H1 (cell line): ENCODE measurements at regions not wholly inside any gene's neighbourhood (a gene's known extent, or its start where the extent isn't known, plus 50 kb on each side); places are given as distances from the start of the nearest gene placed in this dataset.
"Not testable (repeated sequence)": the region's sequence is repeated elsewhere in the genome, so short reads cannot be mapped to it uniquely, and the experiment has no call there.

Experiments used
- CTCF ChIA-PET: fragments of 300-600 bp; sonication (Branson Sonifier 250); formaldehyde crosslinking; loops from one replicate; lab custom pipeline; 2021; ENCODE audit not compliant: partially characterized antibody; lab: Charles Lee
- POLR2A ChIA-PET: fragments of 300-600 bp; sonication (Branson Sonifier 250); formaldehyde crosslinking; loops from one replicate; lab custom pipeline; 2021; ENCODE audit warnings: inconsistent platforms; ENCODE audit not compliant: partially characterized antibody; lab: Charles Lee
- DNase-seq, 2 experiments: peaks; one replicate each; pipeline versions ENCODE4 v3.0.0 to v3.0.0-alpha.2; 2010 to 2022; ENCODE audit warnings: low spot score in 2 of 2, low read depth in 1 of 2, mixed read lengths in 1 of 2
- FAIRE-seq: peaks from 2 replicates; lab custom pipeline; 2011; peaks lifted over from hg19 to GRCh38; lab: Jason Lieb, UNC
- H2AFZ ChIP-seq: 2 replicates; pipeline ENCODE4 v1.8.1; 2012; ENCODE audit warnings: low read length, inconsistent platforms
- H2AK5ac ChIP-seq: 2 replicates; pipeline ENCODE4 v1.6.1; 2013; ENCODE audit warnings: low read depth, low read length
- H2BK120ac ChIP-seq: replicated peaks from 2 replicates; pipeline ENCODE3; 2013; ENCODE audit warnings: low read depth, low read length, inconsistent platforms
- H2BK12ac ChIP-seq: 2 replicates; pipeline ENCODE4 v1.6.1; 2013; ENCODE audit warnings: low read depth, low read length
- H2BK15ac ChIP-seq: 2 replicates; pipeline ENCODE4 v1.6.1; 2013; ENCODE audit warnings: low read length
- H2BK20ac ChIP-seq: 2 replicates; pipeline ENCODE4 v1.6.1; 2013; ENCODE audit warnings: low read length
- H2BK5ac ChIP-seq: 2 replicates; pipeline ENCODE4 v1.6.1; 2013; ENCODE audit warnings: low read depth, low read length
- H3K14ac ChIP-seq: 2 replicates; pipeline ENCODE4 v1.6.1; 2013; ENCODE audit warnings: inconsistent platforms; ENCODE audit not compliant: insufficient read length
- H3K18ac ChIP-seq: 2 replicates; pipeline ENCODE4 v1.6.1; 2013; ENCODE audit warnings: low read length; ENCODE audit errors: extremely low read depth
- H3K23ac ChIP-seq: 2 replicates; pipeline ENCODE4 v1.6.1; 2013; ENCODE audit warnings: inconsistent platforms; ENCODE audit not compliant: insufficient read length
- H3K23me2 ChIP-seq: 2 replicates; pipeline ENCODE4 v1.6.1; 2013; ENCODE audit warnings: low read depth, low read length
- H3K27ac ChIP-seq: 2 replicates; pipeline ENCODE4 v1.6.1; 2011; ENCODE audit warnings: low read depth, low read length, inconsistent platforms
- H3K27me3 ChIP-seq, 4 experiments: replicated peaks in 1 of 4; 1 replicate in 1 of 4; 2 replicates in 3 of 4; pipeline versions ENCODE4 v1.6.1 to v1.8.1; 2011 to 2013; ENCODE audit warnings: low read length in 3 of 4, mild to moderate bottlenecking in 3 of 4, inconsistent platforms in 2 of 4, mixed read lengths in 2 of 4, moderate library complexity in 1 of 4; ENCODE audit not compliant: control insufficient read depth in 3 of 4, insufficient read depth in 3 of 4; ENCODE audit errors: extremely low read depth in 1 of 4
- H3K36me3 ChIP-seq, 4 experiments: 2 replicates each; pipeline versions ENCODE4 v1.6.1 to v1.8.1; 2011 to 2013; ENCODE audit warnings: mild to moderate bottlenecking in 4 of 4, low read length in 3 of 4, moderate library complexity in 2 of 4, control low read depth in 1 of 4, inconsistent platforms in 1 of 4; ENCODE audit not compliant: insufficient read depth in 4 of 4, control insufficient read depth in 2 of 4
- H3K4ac ChIP-seq: replicated peaks from 2 replicates; pipeline ENCODE3; 2013; ENCODE audit warnings: low read length, low read depth, mixed read lengths, inconsistent platforms; ENCODE audit not compliant: insufficient read length
- H3K4me1 ChIP-seq, 4 experiments: replicated peaks in 1 of 4; 1 replicate in 1 of 4; 2 replicates in 3 of 4; pipeline versions ENCODE4 v1.6.1 to v1.8.1; 2011 to 2013; ENCODE audit warnings: low read length in 3 of 4, inconsistent platforms in 2 of 4, mixed read lengths in 1 of 4; ENCODE audit not compliant: insufficient read depth in 4 of 4, control insufficient read depth in 3 of 4
- H3K4me2 ChIP-seq, 2 experiments: 2 replicates each; pipeline versions ENCODE4 v1.6.1 to v1.8.1; 2011 to 2013; ENCODE audit warnings: low read depth in 2 of 2, low read length in 2 of 2, control low read depth in 1 of 2, inconsistent platforms in 1 of 2, mild to moderate bottlenecking in 1 of 2; ENCODE audit not compliant: insufficient read depth in 1 of 2
- H3K4me3 ChIP-seq, 4 experiments: fragments of 200-600, 300-600 bp in 1 of 4; sonication (generic), shearing (Covaris generic), sonication (Bioruptor Twin) in 1 of 4; 2 replicates each; pipeline versions ENCODE4 v1.5.1 to v1.8.1; 2011 to 2016; ENCODE audit warnings: low read length in 4 of 4, low read depth in 3 of 4, control low read depth in 2 of 4, inconsistent platforms in 2 of 4, mild to moderate bottlenecking in 2 of 4, mixed read lengths in 1 of 4, moderate library complexity in 1 of 4; ENCODE audit not compliant: insufficient read depth in 2 of 4; ENCODE audit errors: extremely low read depth in 1 of 4
- H3K56ac ChIP-seq: replicated peaks from 2 replicates; pipeline ENCODE3; 2013; ENCODE audit warnings: low read depth, mild to moderate bottlenecking, mixed read lengths, low read length, inconsistent platforms; ENCODE audit not compliant: insufficient read length
- H3K79me1 ChIP-seq: 2 replicates; pipeline ENCODE4 v1.6.1; 2013; ENCODE audit warnings: low read depth, low read length, control low read depth
- H3K79me2 ChIP-seq, 2 experiments: 2 replicates each; pipeline versions ENCODE4 v1.6.1 to v1.8.1; 2012 to 2013; ENCODE audit warnings: low read length in 2 of 2, mild to moderate bottlenecking in 2 of 2, inconsistent platforms in 1 of 2; ENCODE audit not compliant: insufficient read depth in 2 of 2, control insufficient read depth in 1 of 2
- H3K9ac ChIP-seq, 4 experiments: replicated peaks in 1 of 4; 1 replicate in 1 of 4; 2 replicates in 3 of 4; pipeline versions ENCODE4 v1.6.1 to v1.8.1; 2011 to 2013; ENCODE audit warnings: low read depth in 3 of 4, low read length in 3 of 4, control low read depth in 2 of 4, mild to moderate bottlenecking in 2 of 4, moderate library complexity in 2 of 4, inconsistent platforms in 1 of 4; ENCODE audit errors: extremely low read depth in 1 of 4
- H3K9me3 ChIP-seq, 2 experiments: 2 replicates each; pipeline versions ENCODE4 v1.6.1 to v1.8.1; 2012 to 2013; ENCODE audit warnings: mild to moderate bottlenecking in 2 of 2, moderate library complexity in 2 of 2, control low read depth in 1 of 2, inconsistent platforms in 1 of 2, low read depth in 1 of 2, low read length in 1 of 2, mixed read lengths in 1 of 2; ENCODE audit not compliant: insufficient read depth in 2 of 2
- H4K20me1 ChIP-seq, 2 experiments: replicated peaks in 1 of 2; 2 replicates each; pipeline versions ENCODE3 to v1.8.1; 2011 to 2013; ENCODE audit warnings: inconsistent platforms in 2 of 2, low read length in 2 of 2, mild to moderate bottlenecking in 1 of 2; ENCODE audit not compliant: insufficient read depth in 2 of 2, control insufficient read depth in 1 of 2
- H4K5ac ChIP-seq: 2 replicates; pipeline ENCODE4 v1.6.1; 2013; ENCODE audit warnings: low read length, low read depth, mixed read lengths, inconsistent platforms; ENCODE audit not compliant: insufficient read length
- H4K8ac ChIP-seq: 2 replicates; pipeline ENCODE4 v1.8.0; 2013; ENCODE audit warnings: mild to moderate bottlenecking, moderate library complexity, low read length, inconsistent platforms; ENCODE audit not compliant: insufficient read depth; ENCODE audit errors: extremely low read depth
- H4K91ac ChIP-seq: replicated peaks from 2 replicates; pipeline ENCODE3; 2013; ENCODE audit warnings: low read length, mixed read lengths, inconsistent platforms; ENCODE audit not compliant: insufficient read length
- WGBS, 2 experiments: shearing (Covaris generic) in 1 of 2; methylation state at CpG; one replicate each; pipeline versions ENCODE4 v1.1.6 to v1.1.7; 2013 to 2015; ENCODE audit warnings: low lambda C conversion rate in 2 of 2, mixed read lengths in 2 of 2, inconsistent platforms in 1 of 2, low coverage in 1 of 2, missing lambda C conversion rate in 1 of 2; ENCODE audit not compliant: insufficient replicate concordance in 2 of 2, insufficient coverage in 1 of 2, insufficient read length in 1 of 2; ENCODE audit errors: extremely low coverage in 1 of 2, missing lambda C conversion rate in 1 of 2; 5-methylcytosine and 5-hydroxymethylcytosine counted together

- H2BK20ac ChIP-seq, H2BK15ac ChIP-seq, H2BK120ac ChIP-seq, H3K27me3 ChIP-seq, H2AK5ac ChIP-seq, H3K56ac ChIP-seq, H3K4me3 ChIP-seq, H2BK12ac ChIP-seq, H2BK5ac ChIP-seq, H3K4me1 ChIP-seq, H4K20me1 ChIP-seq, H3K14ac ChIP-seq, H3K4me2 ChIP-seq, H3K4ac ChIP-seq, H3K79me2 ChIP-seq, H3K79me1 ChIP-seq, H3K9ac ChIP-seq, FAIRE-seq, H3K23ac ChIP-seq, H4K5ac ChIP-seq, H3K9me3 ChIP-seq, CTCF ChIA-PET, DNase-seq, H2AFZ ChIP-seq, POLR2A ChIA-PET, H4K8ac ChIP-seq, H3K18ac ChIP-seq, H3K23me2 ChIP-seq, H3K36me3 ChIP-seq, H3K27ac ChIP-seq, H4K91ac ChIP-seq: not testable (repeated sequence)
- no CpG with 5 or more reads among the region's 1 CpG for WGBS, 2 experiments
Measured at GRCh38 chr10:47673128-47673527, 90.3 kb downstream of the SYT15B start.

GRCh38 chr10:47670857-47671256, 92.5 kb downstream of the SYT15B start:
- H2AK5ac ChIP-seq, H3K79me1 ChIP-seq, H2BK20ac ChIP-seq, H3K9me3 ChIP-seq, H3K27me3 ChIP-seq, H3K4me1 ChIP-seq, H2BK15ac ChIP-seq, H3K23ac ChIP-seq, H2AFZ ChIP-seq, H2BK5ac ChIP-seq, H3K23me2 ChIP-seq, H4K5ac ChIP-seq, H3K4me3 ChIP-seq, CTCF ChIA-PET, H3K36me3 ChIP-seq, H3K9ac ChIP-seq, H3K79me2 ChIP-seq, FAIRE-seq, H2BK12ac ChIP-seq, H3K18ac ChIP-seq, H3K4ac ChIP-seq, H2BK120ac ChIP-seq, DNase-seq, H3K4me2 ChIP-seq, H4K8ac ChIP-seq, H3K14ac ChIP-seq, H3K27ac ChIP-seq, H4K91ac ChIP-seq, H3K56ac ChIP-seq, POLR2A ChIA-PET, H4K20me1 ChIP-seq: not testable (repeated sequence)
- WGBS, 2 experiments, result 80% methylated on average over 1 of the region's 2 CpGs; no CpG with 5 or more reads in 1 of the 2 experiments
